Uterus (tissue), 3 donors: ENCODE measurements at regions not wholly inside any gene's neighbourhood (a gene's known extent, or its start where the extent isn't known, plus 50 kb on each side); places are given as distances from the start of the nearest gene placed in this dataset.

Source experiments
- DNase-seq, 2 donors: peaks; one replicate each; pipeline ENCODE4 v3.0.0-alpha.2; 2019 to 2020
- H3K27ac ChIP-seq, 2 donors: fragments of 200-600 bp; sonication (generic); 1 replicate in 1 of 2; 2 replicates in 1 of 2; pipeline ENCODE4 v1.5.1; 2016 to 2018
- H3K27me3 ChIP-seq, 2 donors: fragments of 200-600 bp; sonication (generic); one replicate each; pipeline ENCODE4 v1.5.1; 2018 to 2019; ENCODE audit warnings: control low read depth in 1 of 2
- H3K36me3 ChIP-seq, 2 donors: fragments of 200-600 bp; sonication (generic); one replicate each; pipeline ENCODE4 v1.5.1; 2019; ENCODE audit warnings: control low read depth in 1 of 2
- H3K4me1 ChIP-seq, 2 donors: fragments of 200-600 bp; sonication (generic); one replicate each; pipeline ENCODE4 v1.5.1; 2018 to 2019; ENCODE audit warnings: control low read depth in 1 of 2
- H3K4me3 ChIP-seq, 2 donors: fragments of 200-600 bp; sonication (generic); 1 replicate in 1 of 2; 2 replicates in 1 of 2; pipeline ENCODE4 v1.5.1; 2018 to 2019; ENCODE audit warnings: mild to moderate bottlenecking in 1 of 2
- H3K9me3 ChIP-seq, 2 donors: fragments of 200-600 bp; sonication (generic); one replicate each; pipeline ENCODE4 v1.5.1; 2019; ENCODE audit warnings: control low read depth in 1 of 2
- POLR2A ChIP-seq, 2 donors: fragments of 450-650 bp; IDR thresholded peaks; one replicate each; pipeline ENCODE4 v1.6.1; 2016; ENCODE audit warnings: antibody characterized with exemption in 2 of 2, mild to moderate bottlenecking in 1 of 2, moderate library complexity in 1 of 2
- intact Hi-C: fragments of 100-400 bp; cut with DNase I; formaldehyde crosslinking; loops from one replicate; pipeline ENCODE4 v1.15.1; 2023; ENCODE audit warnings: low total_unique reads
- TF ChIP-seq, protein P1 (sequence below), 4 experiments: fragments of 200-600 bp in 2 of 4; fragments of 450-650 bp in 2 of 4; sonication (generic) in 2 of 4; IDR thresholded peaks; one replicate each; pipeline ENCODE4 v1.5.1; 2016 to 2019; ENCODE audit warnings: antibody characterized with exemption in 4 of 4, mild to moderate bottlenecking in 2 of 4, moderate library complexity in 1 of 4
- donor health status: DM: yes; HTN: yes; CAD: no.

DNA sequence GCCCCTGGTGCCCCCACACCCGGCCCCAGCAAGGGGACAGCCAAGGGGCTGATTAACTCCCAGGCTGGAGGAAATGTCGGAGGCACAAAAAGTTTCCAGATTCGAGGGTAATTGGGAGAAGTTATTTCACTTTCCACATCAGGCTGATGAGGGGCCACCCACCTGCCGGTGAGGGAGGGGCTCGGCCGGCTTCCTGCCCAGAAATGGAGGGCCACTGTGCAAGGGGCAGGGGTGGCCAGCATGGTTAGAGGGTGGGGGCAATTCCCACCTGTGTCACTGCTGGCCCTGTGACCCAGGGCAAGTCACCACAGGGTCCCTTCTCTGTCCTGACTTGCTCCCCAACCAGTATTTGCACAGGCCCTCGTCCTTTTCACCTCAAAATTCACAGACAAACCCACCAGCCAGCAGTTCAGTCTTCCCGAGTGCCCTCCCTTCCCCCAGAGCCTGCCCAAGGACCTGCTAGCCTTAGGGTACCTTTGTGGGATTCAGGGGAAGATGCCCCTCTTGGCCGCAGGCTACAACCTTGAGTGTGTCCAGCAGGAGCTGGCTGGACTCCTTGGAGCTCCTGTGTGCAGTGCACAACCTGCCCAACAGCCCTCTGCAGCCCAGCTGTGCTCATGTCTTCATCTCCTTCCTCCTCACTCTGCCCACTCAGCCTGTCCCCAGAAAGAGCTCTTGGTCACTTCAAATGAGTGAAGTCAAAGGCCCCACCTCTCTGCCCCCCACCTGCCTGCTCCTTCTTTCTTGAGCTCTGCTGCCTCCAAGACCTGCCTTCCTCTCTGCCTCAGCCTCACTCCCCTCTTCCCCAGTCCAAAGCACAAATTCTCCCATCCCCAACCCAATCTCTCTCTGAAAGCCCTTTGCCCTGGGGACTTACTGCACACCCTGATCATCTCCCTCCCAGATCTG is 130.5 kb downstream of the BARX1 start:
- H3K27me3 ChIP-seq: no peaks in the 10 kb centered on the region
- no peaks in the 10 kb centered on the region for H3K9me3 ChIP-seq
- H3K27ac ChIP-seq: no peak overlapping the region
- H3K4me3 ChIP-seq: no peak overlapping the region
- TF ChIP-seq POLR2A (IDR thresholded peaks at IDR 0.05): no peak
- TF ChIP-seq, protein P1, sequence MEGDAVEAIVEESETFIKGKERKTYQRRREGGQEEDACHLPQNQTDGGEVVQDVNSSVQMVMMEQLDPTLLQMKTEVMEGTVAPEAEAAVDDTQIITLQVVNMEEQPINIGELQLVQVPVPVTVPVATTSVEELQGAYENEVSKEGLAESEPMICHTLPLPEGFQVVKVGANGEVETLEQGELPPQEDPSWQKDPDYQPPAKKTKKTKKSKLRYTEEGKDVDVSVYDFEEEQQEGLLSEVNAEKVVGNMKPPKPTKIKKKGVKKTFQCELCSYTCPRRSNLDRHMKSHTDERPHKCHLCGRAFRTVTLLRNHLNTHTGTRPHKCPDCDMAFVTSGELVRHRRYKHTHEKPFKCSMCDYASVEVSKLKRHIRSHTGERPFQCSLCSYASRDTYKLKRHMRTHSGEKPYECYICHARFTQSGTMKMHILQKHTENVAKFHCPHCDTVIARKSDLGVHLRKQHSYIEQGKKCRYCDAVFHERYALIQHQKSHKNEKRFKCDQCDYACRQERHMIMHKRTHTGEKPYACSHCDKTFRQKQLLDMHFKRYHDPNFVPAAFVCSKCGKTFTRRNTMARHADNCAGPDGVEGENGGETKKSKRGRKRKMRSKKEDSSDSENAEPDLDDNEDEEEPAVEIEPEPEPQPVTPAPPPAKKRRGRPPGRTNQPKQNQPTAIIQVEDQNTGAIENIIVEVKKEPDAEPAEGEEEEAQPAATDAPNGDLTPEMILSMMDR (IDR thresholded peaks at IDR 0.05): no peak
- no peaks in the 10 kb centered on the region for H3K4me1 ChIP-seq
- no peak for DNase-seq
- no peaks in the 10 kb centered on the region for H3K36me3 ChIP-seq
- intact Hi-C loops: no loop called here

DNA sequence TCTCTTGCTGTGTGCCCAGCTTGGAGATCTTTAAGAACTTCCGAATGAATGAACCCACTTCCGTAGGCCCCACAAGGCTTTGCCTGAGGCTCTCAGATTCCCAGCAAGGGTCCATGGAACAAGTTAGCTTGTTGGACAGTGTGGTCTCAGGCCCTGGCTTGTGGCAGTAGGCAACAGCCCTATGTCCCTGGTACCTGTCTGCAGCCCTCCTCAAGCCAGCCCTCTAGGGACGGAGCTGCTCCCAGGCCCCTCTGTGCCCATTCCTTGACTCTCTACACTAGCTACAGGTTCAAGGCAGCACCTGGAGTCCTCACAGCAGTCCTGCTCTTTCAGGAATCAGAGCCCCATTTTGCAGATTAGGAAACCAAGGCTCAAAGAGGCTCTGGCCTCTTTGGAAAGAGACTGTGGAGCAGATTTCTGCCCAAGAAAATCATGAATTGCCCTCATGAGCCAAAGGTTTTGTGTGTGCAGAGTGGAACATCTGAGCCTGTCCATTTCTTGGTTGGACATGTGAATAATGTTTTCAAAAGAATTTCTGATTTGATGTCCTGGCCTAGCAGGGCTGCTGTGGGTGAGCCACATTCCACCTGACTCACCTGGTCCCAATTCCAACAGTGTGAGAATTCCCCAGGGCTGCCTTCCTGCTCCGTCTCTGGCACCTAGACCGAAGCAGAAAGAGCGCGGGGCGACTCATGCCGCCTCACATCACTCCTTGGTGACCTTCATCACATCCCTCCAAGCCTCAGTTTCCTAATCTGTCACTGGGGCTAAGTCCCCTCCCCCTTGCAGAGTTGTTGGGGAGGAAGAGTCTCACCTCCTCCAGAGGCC is 131.7 kb downstream of the BARX1 start:
- no peak overlapping the region for H3K27ac ChIP-seq
- H3K9me3 ChIP-seq: no peaks in the 10 kb centered on the region
- H3K36me3 ChIP-seq: no peaks in the 10 kb centered on the region
- H3K4me1 ChIP-seq: no peaks in the 10 kb centered on the region
- intact Hi-C loops: no loop called here
- H3K4me3 ChIP-seq: no peak overlapping the region
- DNase-seq: no peak
- no peaks in the 10 kb centered on the region for H3K27me3 ChIP-seq
- TF ChIP-seq POLR2A (IDR thresholded peaks at IDR 0.05): no peak
- TF ChIP-seq, protein P1 (IDR thresholded peaks at IDR 0.05): no peak

DNA sequence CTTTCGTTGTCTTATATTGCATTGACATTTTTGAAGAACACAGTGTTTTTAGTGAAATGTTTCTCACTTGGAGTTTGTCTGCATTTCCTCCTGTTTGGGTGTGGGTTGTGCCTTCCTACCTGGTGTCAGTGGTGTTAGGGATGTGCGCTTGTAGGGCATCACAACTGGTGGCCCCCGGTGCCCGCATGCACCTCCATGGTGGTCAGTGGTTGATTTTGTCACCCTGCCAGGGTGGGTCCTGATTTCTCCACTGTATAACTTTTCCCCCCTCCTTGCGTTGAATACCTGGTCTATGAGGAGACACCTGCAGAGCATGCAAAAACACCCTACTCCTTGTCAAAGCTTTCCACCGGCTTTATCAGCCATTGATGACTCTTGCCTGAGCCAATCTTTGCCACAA is 132.9 kb downstream of the BARX1 start:
- H3K4me3 ChIP-seq: no peak overlapping the region
- H3K27me3 ChIP-seq: no peaks in the 10 kb centered on the region
- no peaks in the 10 kb centered on the region for H3K9me3 ChIP-seq
- intact Hi-C loops: no loop called here
- H3K36me3 ChIP-seq: no peaks in the 10 kb centered on the region
- no peak for DNase-seq
- no peaks in the 10 kb centered on the region for H3K4me1 ChIP-seq
- no peak overlapping the region for H3K27ac ChIP-seq
- TF ChIP-seq, protein P1 (IDR thresholded peaks at IDR 0.05): no peak
- no peak for TF ChIP-seq POLR2A (IDR thresholded peaks at IDR 0.05)

DNA sequence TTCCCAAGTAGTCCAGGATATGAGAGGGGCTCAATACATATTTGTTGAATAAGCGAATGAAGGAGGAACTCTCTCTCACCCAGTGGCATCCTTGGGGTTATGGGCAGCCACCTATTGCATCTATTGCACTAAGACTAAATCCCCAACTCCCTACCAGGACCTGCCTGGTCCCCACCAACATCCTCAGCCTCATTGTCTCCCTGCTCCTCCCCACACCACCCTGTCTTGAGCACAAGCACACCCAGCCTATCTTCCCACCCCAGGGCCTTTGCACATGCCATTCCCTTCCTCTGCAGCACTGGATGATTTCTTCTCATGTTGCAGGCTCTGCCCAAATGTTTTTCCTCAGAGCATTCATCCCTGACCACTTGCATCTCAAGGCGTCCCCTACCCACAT is 133.8 kb downstream of the BARX1 start:
- DNase-seq: no peak
- Histone ChIP-seq H3K4me3 (no peak overlapping the region), H3K27me3 (no peaks in the 10 kb centered on the region), H3K4me1 (no peaks in the 10 kb centered on the region), H3K27ac (no peak overlapping the region), H3K9me3 (no peaks in the 10 kb centered on the region), H3K36me3 (no peaks in the 10 kb centered on the region)
- intact Hi-C loops: no loop called here
- TF ChIP-seq, protein P1 (IDR thresholded peaks at IDR 0.05): no peak
- TF ChIP-seq POLR2A (IDR thresholded peaks at IDR 0.05): no peak
